ENCODE measurements at regions not wholly inside any gene's neighbourhood (a gene's known extent, or its start where the extent isn't known, plus 50 kb on each side); places are given as distances from the start of the nearest gene placed in this dataset.
"Not testable (repeated sequence)": the region's sequence is repeated elsewhere in the genome, so short reads cannot be mapped to it uniquely, and the experiment has no call there.

DNA sequence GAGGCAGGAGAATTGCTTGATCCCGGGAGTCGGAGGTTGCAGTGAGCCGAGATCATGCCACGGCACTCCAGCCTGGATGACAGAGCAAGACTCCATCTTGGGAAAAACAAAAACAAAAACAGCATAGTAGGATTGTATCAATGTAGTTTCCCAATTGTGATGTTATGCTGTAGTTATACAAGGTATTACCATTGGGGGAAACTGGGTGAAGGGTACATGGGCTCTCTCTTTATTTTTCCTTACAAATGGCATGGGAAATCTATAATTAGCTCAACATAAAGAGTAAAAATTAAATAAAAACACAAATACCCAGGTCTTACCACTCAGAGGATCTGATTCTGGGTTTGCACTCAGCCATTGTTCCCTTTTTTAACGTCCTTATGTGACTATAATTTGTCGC, 107.9 kb downstream of the KATNIP start:
- TF ChIP-seq, protein P1, sequence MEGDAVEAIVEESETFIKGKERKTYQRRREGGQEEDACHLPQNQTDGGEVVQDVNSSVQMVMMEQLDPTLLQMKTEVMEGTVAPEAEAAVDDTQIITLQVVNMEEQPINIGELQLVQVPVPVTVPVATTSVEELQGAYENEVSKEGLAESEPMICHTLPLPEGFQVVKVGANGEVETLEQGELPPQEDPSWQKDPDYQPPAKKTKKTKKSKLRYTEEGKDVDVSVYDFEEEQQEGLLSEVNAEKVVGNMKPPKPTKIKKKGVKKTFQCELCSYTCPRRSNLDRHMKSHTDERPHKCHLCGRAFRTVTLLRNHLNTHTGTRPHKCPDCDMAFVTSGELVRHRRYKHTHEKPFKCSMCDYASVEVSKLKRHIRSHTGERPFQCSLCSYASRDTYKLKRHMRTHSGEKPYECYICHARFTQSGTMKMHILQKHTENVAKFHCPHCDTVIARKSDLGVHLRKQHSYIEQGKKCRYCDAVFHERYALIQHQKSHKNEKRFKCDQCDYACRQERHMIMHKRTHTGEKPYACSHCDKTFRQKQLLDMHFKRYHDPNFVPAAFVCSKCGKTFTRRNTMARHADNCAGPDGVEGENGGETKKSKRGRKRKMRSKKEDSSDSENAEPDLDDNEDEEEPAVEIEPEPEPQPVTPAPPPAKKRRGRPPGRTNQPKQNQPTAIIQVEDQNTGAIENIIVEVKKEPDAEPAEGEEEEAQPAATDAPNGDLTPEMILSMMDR (conservative IDR thresholded peaks at IDR 0.05): no peak
- DNase-seq: no peak
- no peaks in the 10 kb centered on the region for H3K27me3 ChIP-seq (ENCODE audit: control insufficient read depth, insufficient read depth, low read length, poor library complexity, severe bottlenecking)
- WGBS, 2 experiments (ENCODE audit: insufficient coverage in 1 of 2, insufficient read length in 1 of 2): 94 to 96% methylated on average over 6 of the region's 6 CpGs
- peaks cover 13% of the 10 kb centered on the region for H3K36me3 ChIP-seq (ENCODE audit: control insufficient read depth, insufficient read depth, low read length)
- Mint-ChIP-seq H3K27me3 (ENCODE audit: insufficient read depth) (no peaks in the 10 kb centered on the region), H3K9me3 (peaks cover 7% of the 10 kb centered on the region), H3K27ac (no peak overlapping the region), H3K36me3 (ENCODE audit: low read depth) (peaks cover 35% of the 10 kb centered on the region), H3K4me1 (no peaks in the 10 kb centered on the region), H3K4me3 (no peak overlapping the region)
- H3K4me3 ChIP-seq (ENCODE audit: low read length): no peak overlapping the region
- no peak overlapping the region for H3K9ac ChIP-seq (ENCODE audit: extremely low read depth, low read length, poor library complexity, severe bottlenecking)
- no peaks in the 10 kb centered on the region for H3K9me3 ChIP-seq (ENCODE audit: control insufficient read depth, low read length)
- no peaks in the 10 kb centered on the region for H3K4me1 ChIP-seq (ENCODE audit: control insufficient read depth, insufficient read depth, low read length)
- no peak overlapping the region for H3K27ac ChIP-seq (ENCODE audit: low read depth, low read length)

GRCh38 chr16:27660507-27660906, 110.6 kb downstream of the KATNIP start:
- no peak overlapping the region for H3K9ac ChIP-seq (ENCODE audit: extremely low read depth, low read length, poor library complexity, severe bottlenecking)
- no peaks in the 10 kb centered on the region for H3K27me3 ChIP-seq (ENCODE audit: control insufficient read depth, insufficient read depth, low read length, poor library complexity, severe bottlenecking)
- H3K27ac ChIP-seq (ENCODE audit: low read depth, low read length): no peak overlapping the region
- WGBS, 2 experiments (ENCODE audit: insufficient coverage in 1 of 2, insufficient read length in 1 of 2): 87 to 95% methylated on average over 3 to 4 of the region's 4 CpGs
- Mint-ChIP-seq H3K27me3 (ENCODE audit: insufficient read depth) (no peaks in the 10 kb centered on the region), H3K4me1 (no peaks in the 10 kb centered on the region), H3K9me3 (peaks cover 7% of the 10 kb centered on the region), H3K36me3 (ENCODE audit: low read depth) (peaks cover 26% of the 10 kb centered on the region), H3K4me3 (no peak overlapping the region), H3K27ac (no peak overlapping the region)
- no peaks in the 10 kb centered on the region for H3K4me1 ChIP-seq (ENCODE audit: control insufficient read depth, insufficient read depth, low read length)
- H3K9me3 ChIP-seq (ENCODE audit: control insufficient read depth, low read length): no peaks in the 10 kb centered on the region
- no peak for DNase-seq
- H3K4me3 ChIP-seq (ENCODE audit: low read length): no peak overlapping the region
- H3K36me3 ChIP-seq (ENCODE audit: control insufficient read depth, insufficient read depth, low read length): peaks cover 11% of the 10 kb centered on the region
- TF ChIP-seq, protein P1 (conservative IDR thresholded peaks at IDR 0.05): no peak

- 97 to 100% methylated on average over 2 to 7 of the region's 7 CpGs for WGBS, 2 experiments (ENCODE audit: insufficient coverage in 1 of 2, insufficient read length in 1 of 2)
- H3K27me3 Mint-ChIP-seq (ENCODE audit: insufficient read depth); H3K9ac ChIP-seq (ENCODE audit: extremely low read depth, low read length, poor library complexity, severe bottlenecking); H3K4me1 ChIP-seq (ENCODE audit: control insufficient read depth, insufficient read depth, low read length); H3K9me3 ChIP-seq (ENCODE audit: control insufficient read depth, low read length); H3K4me3 Mint-ChIP-seq; H3K9me3 Mint-ChIP-seq; DNase-seq; H3K27me3 ChIP-seq (ENCODE audit: control insufficient read depth, insufficient read depth, low read length, poor library complexity, severe bottlenecking); H3K27ac ChIP-seq (ENCODE audit: low read depth, low read length); H3K27ac Mint-ChIP-seq; H3K36me3 ChIP-seq (ENCODE audit: control insufficient read depth, insufficient read depth, low read length); H3K4me1 Mint-ChIP-seq; H3K4me3 ChIP-seq (ENCODE audit: low read length): not testable (repeated sequence)
- H3K36me3 Mint-ChIP-seq (ENCODE audit: low read depth): peaks cover 17% of the 10 kb centered on the region
Observed at GRCh38 chr16:27663235-27663634, 113.3 kb downstream of the KATNIP start.

DNA sequence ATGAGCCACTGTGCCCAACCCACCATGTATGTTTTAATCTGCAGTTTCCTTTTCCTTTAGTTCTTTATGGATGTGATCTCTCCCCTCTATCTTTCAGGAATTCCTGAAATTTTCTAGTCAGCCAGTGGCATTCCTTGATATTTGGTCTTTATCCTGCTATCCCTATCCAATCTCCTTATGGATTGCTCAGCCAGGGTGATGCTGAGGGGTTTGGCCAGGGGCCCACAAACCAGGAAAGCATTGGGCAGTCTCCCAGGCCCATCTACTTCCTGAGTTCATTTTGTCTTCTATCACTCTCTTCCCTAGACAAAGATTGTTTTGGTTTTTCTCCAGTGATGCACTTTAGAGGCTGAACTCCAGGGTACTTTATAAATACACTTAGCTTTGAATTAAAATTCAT, 115.9 kb downstream of the KATNIP start:
- H3K9ac ChIP-seq (ENCODE audit: extremely low read depth, low read length, poor library complexity, severe bottlenecking): no peak overlapping the region
- H3K27me3 ChIP-seq (ENCODE audit: control insufficient read depth, insufficient read depth, low read length, poor library complexity, severe bottlenecking): no peaks in the 10 kb centered on the region
- H3K27ac ChIP-seq (ENCODE audit: low read depth, low read length): no peak overlapping the region
- Mint-ChIP-seq H3K4me1 (peaks cover 3% of the 10 kb centered on the region), H3K27me3 (ENCODE audit: insufficient read depth) (no peaks in the 10 kb centered on the region), H3K9me3 (peaks cover 1% of the 10 kb centered on the region), H3K27ac (no peak overlapping the region), H3K4me3 (no peak overlapping the region), H3K36me3 (ENCODE audit: low read depth) (peaks cover 19% of the 10 kb centered on the region)
- H3K4me3 ChIP-seq (ENCODE audit: low read length): no peak overlapping the region
- no peak for DNase-seq
- no peaks in the 10 kb centered on the region for H3K9me3 ChIP-seq (ENCODE audit: control insufficient read depth, low read length)
- no peaks in the 10 kb centered on the region for H3K36me3 ChIP-seq (ENCODE audit: control insufficient read depth, insufficient read depth, low read length)
- H3K4me1 ChIP-seq (ENCODE audit: control insufficient read depth, insufficient read depth, low read length): no peaks in the 10 kb centered on the region
- TF ChIP-seq, protein P1 (conservative IDR thresholded peaks at IDR 0.05): no peak
